ENCODE measurements at regions not wholly inside any gene's neighbourhood (a gene's known extent, or its start where the extent isn't known, plus 50 kb on each side); places are given as distances from the start of the nearest gene placed in this dataset.

- no peak for TF ChIP-seq EZH2 (IDR thresholded peaks at IDR 0.05; ENCODE audit: low read length, unreplicated experiment)
- no peak for TF ChIP-seq CTCF (conservative IDR thresholded peaks at IDR 0.05; ENCODE audit: low read depth, low read length)
Measured at GRCh38 chr13:88544836-88545235, 873.7 kb downstream of the SLITRK5 start.
